ENCODE measurements at regions not wholly inside any gene's neighbourhood (a gene's known extent, or its start where the extent isn't known, plus 50 kb on each side); places are given as distances from the start of the nearest gene placed in this dataset.

GRCh38 chr16:6122401-6122800 is 1024.8 kb upstream of the EEF2KMT start:
- TF ChIP-seq EZH2 (IDR thresholded peaks at IDR 0.05; ENCODE audit: insufficient read depth, poor library complexity, severe bottlenecking) (no peak), EZH2phosphoT487 (IDR thresholded peaks at IDR 0.05; ENCODE audit: insufficient read depth, low read depth) (no peak)

All from GM23248 (cell line).